AG09309 (cell line): ENCODE measurements at regions not wholly inside any gene's neighbourhood (a gene's known extent, or its start where the extent isn't known, plus 50 kb on each side); places are given as distances from the start of the nearest gene placed in this dataset.
"Not testable (repeated sequence)": the region's sequence is repeated elsewhere in the genome, so short reads cannot be mapped to it uniquely, and the experiment has no call there.

Source experiments
- DNase-seq: peaks from one replicate; pipeline ENCODE4 v3.0.0-alpha.2; 2010; ENCODE audit warnings: low read depth
- H3K4me3 ChIP-seq: 2 replicates; pipeline ENCODE4 v1.5.1; 2011; ENCODE audit warnings: mild to moderate bottlenecking, low read depth, low read length, moderate library complexity; ENCODE audit not compliant: control insufficient read depth
- TF ChIP-seq, protein P1 (sequence below): IDR thresholded peaks from 2 replicates; pipeline ENCODE4 v1.5.1; 2011; ENCODE audit warnings: mild to moderate bottlenecking, low read depth, low read length, inconsistent platforms; ENCODE audit not compliant: insufficient read depth, control insufficient read depth; ENCODE audit errors: missing control alignments

DNA sequence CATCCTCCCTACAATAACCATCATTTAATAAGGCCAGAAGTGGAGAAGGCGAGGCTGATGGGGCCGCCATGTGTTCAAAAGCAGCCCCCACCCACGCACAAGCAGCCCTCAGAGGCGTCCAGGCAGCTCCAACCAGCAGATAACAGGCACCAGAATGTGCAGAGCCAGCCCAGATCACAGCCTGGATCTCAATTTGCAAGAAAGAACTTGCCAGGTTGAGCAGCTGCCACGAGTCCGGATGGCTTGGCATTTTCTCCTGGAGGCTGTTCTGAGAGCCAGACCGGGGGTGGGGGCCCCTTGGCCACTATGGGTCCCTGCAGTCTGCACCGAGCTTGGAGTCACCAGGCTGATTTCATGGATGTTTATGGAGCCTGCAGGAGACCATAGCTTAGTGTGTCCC, 338.1 kb downstream of the PREX1 start:
- DNase-seq, result no peak
- TF ChIP-seq, protein P1, sequence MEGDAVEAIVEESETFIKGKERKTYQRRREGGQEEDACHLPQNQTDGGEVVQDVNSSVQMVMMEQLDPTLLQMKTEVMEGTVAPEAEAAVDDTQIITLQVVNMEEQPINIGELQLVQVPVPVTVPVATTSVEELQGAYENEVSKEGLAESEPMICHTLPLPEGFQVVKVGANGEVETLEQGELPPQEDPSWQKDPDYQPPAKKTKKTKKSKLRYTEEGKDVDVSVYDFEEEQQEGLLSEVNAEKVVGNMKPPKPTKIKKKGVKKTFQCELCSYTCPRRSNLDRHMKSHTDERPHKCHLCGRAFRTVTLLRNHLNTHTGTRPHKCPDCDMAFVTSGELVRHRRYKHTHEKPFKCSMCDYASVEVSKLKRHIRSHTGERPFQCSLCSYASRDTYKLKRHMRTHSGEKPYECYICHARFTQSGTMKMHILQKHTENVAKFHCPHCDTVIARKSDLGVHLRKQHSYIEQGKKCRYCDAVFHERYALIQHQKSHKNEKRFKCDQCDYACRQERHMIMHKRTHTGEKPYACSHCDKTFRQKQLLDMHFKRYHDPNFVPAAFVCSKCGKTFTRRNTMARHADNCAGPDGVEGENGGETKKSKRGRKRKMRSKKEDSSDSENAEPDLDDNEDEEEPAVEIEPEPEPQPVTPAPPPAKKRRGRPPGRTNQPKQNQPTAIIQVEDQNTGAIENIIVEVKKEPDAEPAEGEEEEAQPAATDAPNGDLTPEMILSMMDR, result no peak
- H3K4me3 ChIP-seq, result no peak overlapping the region

DNA sequence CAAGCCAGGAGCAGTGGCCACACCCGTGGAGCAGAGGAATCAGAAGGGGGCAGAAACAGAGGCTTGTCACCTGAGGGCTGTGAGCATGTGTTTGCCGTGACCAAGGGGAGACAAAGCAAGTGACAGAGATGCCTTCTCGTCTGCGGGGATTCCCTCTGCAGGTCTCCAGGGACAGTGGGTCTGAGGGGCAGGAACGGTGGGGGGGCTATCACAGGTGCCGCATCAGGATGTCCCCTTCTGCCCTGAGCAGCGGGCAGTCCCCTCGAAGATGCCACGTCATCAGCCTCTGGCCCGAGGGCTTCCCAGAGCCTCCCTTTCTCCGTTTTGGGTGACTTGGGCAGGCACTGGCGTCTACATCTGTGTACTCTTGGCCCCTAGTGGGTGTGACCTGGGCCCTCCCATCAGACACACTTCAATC, 338.7 kb downstream of the PREX1 start:
- TF ChIP-seq, protein P1, result no peak
- no peak overlapping the region for H3K4me3 ChIP-seq
- no peak for DNase-seq

DNA sequence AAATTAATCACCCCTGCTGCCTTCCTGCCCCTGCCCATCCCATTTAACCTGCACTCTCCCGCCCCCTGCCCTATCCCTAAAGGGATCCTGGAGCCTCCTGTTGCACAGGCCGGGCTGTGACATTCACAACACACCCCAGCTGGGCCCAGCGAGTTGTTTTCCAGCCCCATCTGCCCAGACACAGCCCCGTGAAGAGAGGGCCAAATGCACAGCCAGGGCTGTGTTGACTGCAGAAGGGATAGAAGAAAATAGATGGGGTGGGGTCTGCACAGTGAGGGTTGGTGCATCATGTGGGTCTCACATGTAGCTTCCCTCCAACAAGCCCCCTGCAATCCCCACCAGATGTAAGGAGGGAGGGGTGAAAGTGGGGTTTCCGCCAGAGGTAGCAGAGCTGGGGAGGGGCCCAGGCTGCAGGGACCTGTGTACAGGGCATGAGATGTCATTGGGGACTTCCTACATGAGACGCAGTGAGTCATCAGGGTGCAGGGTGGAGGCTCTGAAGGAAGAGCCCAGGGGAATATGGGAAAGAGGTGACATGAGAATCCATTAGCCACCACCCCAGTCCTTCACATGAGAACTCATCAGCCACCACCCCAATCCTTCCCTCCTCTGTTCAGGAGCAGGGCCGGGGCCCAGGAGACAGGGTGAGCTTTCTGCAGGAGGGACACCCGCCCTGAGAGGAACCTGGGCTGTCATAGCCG, 339.3 kb downstream of the PREX1 start:
- DNase-seq, H3K4me3 ChIP-seq: not testable (repeated sequence)

DNA sequence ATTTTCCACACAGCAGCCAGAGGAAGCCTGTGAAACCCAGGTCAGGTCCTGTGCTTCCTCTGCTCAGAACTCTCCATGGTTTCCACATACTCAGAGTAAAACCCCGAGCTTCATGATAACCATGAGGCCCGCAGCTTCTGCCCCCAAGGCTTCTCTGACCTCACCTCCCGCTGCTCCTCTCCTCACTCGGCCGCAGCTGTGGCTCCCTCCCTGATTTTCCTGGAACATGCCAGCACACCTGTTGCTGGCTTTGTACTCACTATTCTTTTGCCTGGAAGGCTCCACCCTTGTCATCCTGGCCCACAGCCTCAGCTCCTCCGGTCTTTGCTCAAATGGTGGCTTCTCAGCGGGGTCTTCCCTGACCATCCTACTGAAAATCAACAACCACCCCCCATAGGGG, 341.7 kb downstream of the PREX1 start:
- TF ChIP-seq, protein P1, result no peak
- no peak overlapping the region for H3K4me3 ChIP-seq
- no peak for DNase-seq

DNA sequence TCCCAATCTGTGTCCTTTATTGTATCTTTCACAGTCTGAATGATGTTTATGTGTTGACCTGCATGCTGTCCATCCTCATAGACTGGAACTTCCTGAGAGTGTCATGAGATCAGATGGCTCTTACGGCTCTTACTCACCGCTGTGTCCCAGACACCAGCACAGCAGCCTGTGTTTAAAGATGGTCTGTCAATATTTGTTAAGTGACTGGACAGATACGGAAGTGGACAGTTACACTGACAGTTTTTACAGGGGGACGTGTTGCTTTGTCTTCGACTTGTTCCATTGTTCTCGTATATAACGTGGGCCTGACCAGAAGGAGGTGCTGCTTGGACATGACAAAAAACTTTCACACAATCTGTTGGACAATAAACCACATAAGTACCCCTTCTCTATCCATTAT, 342.6 kb downstream of the PREX1 start:
- not testable (repeated sequence) for H3K4me3 ChIP-seq

DNA sequence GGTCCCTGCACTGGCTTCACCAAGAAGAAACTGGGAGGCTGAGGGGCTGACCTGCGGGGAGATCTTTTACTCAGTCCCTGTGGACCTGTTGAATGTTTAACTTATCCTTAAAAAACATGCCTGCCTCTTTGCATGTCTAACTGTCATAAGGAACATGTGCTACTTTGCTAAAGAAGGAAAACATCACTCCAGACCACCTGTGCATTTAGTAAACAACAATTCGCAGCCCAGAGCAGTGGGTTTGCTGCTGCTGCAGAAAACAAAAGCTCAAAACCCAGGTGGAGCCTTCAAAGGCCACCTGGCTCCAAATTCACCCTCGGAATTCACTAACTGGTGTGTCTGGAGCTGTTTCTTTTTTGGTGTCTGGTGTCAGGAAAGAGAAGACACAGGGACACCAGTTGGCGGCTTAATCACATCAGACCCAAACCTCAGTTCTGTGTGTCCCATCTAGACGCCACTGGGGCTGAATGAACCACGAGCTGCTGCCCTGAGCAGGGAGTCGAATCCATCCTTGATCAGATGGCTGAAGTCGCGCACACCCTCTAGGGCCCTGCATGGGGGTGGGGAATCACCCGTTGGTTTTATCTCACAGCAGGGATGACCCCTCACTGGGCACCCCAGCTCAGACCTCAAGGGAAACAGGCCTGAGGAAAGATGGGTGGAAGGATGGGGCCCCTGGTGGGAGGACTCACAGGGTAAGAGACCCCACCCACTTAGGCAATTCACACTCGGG, 344.3 kb downstream of the PREX1 start:
- H3K4me3 ChIP-seq, result no peak overlapping the region
- DNase-seq, result no peak
- TF ChIP-seq, protein P1, result no peak

More for the DNA sequence above, 342.6 kb downstream of the PREX1 start:
- DNase-seq, result not testable (repeated sequence)

DNA sequence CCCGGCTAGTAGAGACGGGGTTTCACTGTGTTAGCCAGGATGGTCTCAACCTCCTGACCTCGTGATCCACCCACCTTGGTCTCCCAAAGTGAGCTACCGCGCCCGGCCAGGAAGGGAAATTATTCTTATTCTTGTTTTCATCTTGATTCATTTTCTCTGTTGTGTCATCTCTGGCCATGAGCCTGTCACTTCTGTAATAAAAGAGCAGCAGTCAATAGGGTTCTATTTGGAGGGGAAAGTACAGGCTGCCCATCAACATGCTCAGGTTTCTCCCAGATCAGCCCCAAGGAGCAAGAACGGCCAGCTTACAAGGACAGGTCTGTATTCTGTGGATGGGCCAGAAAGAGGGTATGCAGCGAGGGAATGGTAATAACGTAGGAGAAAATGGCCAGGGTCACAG, 345.0 kb downstream of the PREX1 start:
- TF ChIP-seq, protein P1, result no peak
- no peak overlapping the region for H3K4me3 ChIP-seq
- no peak for DNase-seq
